HG03159 (cell line): ENCODE measurements at regions not wholly inside any gene's neighbourhood (a gene's known extent, or its start where the extent isn't known, plus 50 kb on each side); places are given as distances from the start of the nearest gene placed in this dataset.

Experiments used
- ATAC-seq: cut with Tn5 transposase; IDR thresholded peaks from one replicate; pipeline ENCODE4 v1.9.1; 2021; ENCODE audit warnings: mild to moderate bottlenecking, moderate library complexity; ENCODE audit not compliant: unreplicated experiment

GRCh38 chr13:76035711-76036110, 399.6 kb downstream of the LMO7 start:
- ATAC-seq = no peak

GRCh38 chr13:76029706-76030105, 393.6 kb downstream of the LMO7 start:
- ATAC-seq = no peak

GRCh38 chr13:76029088-76029487, 393.0 kb downstream of the LMO7 start:
- ATAC-seq = no peak

GRCh38 chr13:76027131-76027530, 391.0 kb downstream of the LMO7 start:
- no peak for ATAC-seq

GRCh38 chr13:76025392-76025791, 389.3 kb downstream of the LMO7 start:
- no peak for ATAC-seq

GRCh38 chr13:76024151-76024550, 388.0 kb downstream of the LMO7 start:
- ATAC-seq = no peak

- ATAC-seq = no peak
Measured at GRCh38 chr13:76023652-76024051, 387.5 kb downstream of the LMO7 start.

GRCh38 chr13:76020421-76020955, 384.4 kb downstream of the LMO7 start:
- ATAC-seq = no peak

GRCh38 chr13:76019421-76020044, 383.4 kb downstream of the LMO7 start:
- ATAC-seq = no peak

GRCh38 chr13:76017861-76018556, 381.9 kb downstream of the LMO7 start:
- ATAC-seq = no peak

GRCh38 chr13:76016799-76017400, 380.8 kb downstream of the LMO7 start:
- ATAC-seq = peak; percentile 90

- no peak for ATAC-seq
Measured at GRCh38 chr13:76014406-76015318, 378.5 kb downstream of the LMO7 start.

- ATAC-seq = no peak
Measured at GRCh38 chr13:76012091-76012721, 376.1 kb downstream of the LMO7 start.

- ATAC-seq = peak; percentile 88
Measured at GRCh38 chr13:76009267-76009890, 373.2 kb downstream of the LMO7 start.

- ATAC-seq = no peak
Measured at GRCh38 chr13:76004416-76004815, 368.3 kb downstream of the LMO7 start.

GRCh38 chr13:76000131-76000530, 364.0 kb downstream of the LMO7 start:
- ATAC-seq = no peak

- ATAC-seq = no peak
Measured at GRCh38 chr13:75996582-75996981, 360.5 kb downstream of the LMO7 start.

- no peak for ATAC-seq
Measured at GRCh38 chr13:75995966-75996365, 359.8 kb downstream of the LMO7 start.

GRCh38 chr13:75993823-75994222, 357.7 kb downstream of the LMO7 start:
- ATAC-seq = no peak

GRCh38 chr13:75993241-75993640, 357.1 kb downstream of the LMO7 start:
- ATAC-seq = no peak
